ENCODE measurements at regions not wholly inside any gene's neighbourhood (a gene's known extent, or its start where the extent isn't known, plus 50 kb on each side); places are given as distances from the start of the nearest gene placed in this dataset.

DNA sequence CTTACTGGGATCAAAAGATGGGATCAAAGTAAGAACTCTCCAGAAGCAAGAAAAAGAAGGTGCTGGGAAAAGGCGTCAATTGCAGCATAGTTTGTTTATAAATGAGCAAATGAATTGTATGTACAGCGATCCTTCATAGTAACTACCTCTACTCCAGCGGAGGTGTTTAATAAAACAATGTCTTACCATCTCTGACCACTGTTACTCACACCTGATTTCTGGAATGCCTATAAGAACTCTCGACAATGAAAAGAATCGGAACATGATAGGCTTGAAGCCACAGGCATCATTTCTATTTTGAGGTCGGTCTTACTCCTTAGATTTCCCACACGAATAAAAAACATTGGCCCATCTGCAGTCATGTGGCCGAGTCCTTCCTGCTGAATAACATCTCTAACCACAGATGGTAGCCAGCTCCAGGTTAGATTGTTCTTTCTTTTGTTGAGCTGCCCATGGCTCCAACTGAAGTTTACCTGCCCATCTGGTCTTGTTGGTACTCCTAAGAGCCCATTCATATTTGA lies 67.6 kb downstream of the CLDN34 start:
- FAIRE-seq, result peak; percentile 32
- H3K79me2 ChIP-seq (ENCODE audit: insufficient read depth, low read length), result peaks cover 23% of the 10 kb centered on the region
- H3K36me3 Mint-ChIP-seq (ENCODE audit: low read depth, unreplicated experiment), result peaks cover 2% of the 10 kb centered on the region
- no peaks in the 10 kb centered on the region for H3K27me3 ChIP-seq (ENCODE audit: insufficient read depth, low read length)
- no peaks in the 10 kb centered on the region for H3K9me3 Mint-ChIP-seq (ENCODE audit: unreplicated experiment)
- no peak overlapping the region for H3K9ac ChIP-seq (ENCODE audit: low read length)
- no peak overlapping the region for H2AFZ ChIP-seq (ENCODE audit: low read depth, low read length)
- H3K4me3 ChIP-seq (ENCODE audit: insufficient read depth, low read depth, low read length), result no peak overlapping the region
- TF ChIP-seq EZH2 (IDR thresholded peaks at IDR 0.05; ENCODE audit: insufficient read depth, low read length) (no peak), CTCF (IDR thresholded peaks at IDR 0.05; ENCODE audit: insufficient read depth, low read depth, low read length) (no peak)
- H4K20me1 ChIP-seq (ENCODE audit: insufficient read depth, low read length), result peaks cover 10% of the 10 kb centered on the region
- no peak overlapping the region for H3K27ac ChIP-seq (ENCODE audit: low read depth, low read length)
- peaks cover 9% of the 10 kb centered on the region for H3K4me1 Mint-ChIP-seq (ENCODE audit: low read depth, unreplicated experiment)
- H3K4me2 ChIP-seq (ENCODE audit: low read length), result no peak overlapping the region
- no peak overlapping the region for H3K4me3 Mint-ChIP-seq (ENCODE audit: unreplicated experiment)
- H3K9me3 ChIP-seq (ENCODE audit: insufficient read depth, low read depth, low read length), result no peaks in the 10 kb centered on the region
- peaks cover 9% of the 10 kb centered on the region for H3K4me1 ChIP-seq (ENCODE audit: insufficient read depth, low read length)
- H3K36me3 ChIP-seq (ENCODE audit: insufficient read depth, low read length), result no peaks in the 10 kb centered on the region
- no peak overlapping the region for H3K27ac Mint-ChIP-seq (ENCODE audit: unreplicated experiment)
- DNase-seq (ENCODE audit: low read depth), result no peak
- no peaks in the 10 kb centered on the region for H3K27me3 Mint-ChIP-seq (ENCODE audit: low read depth, unreplicated experiment)

DNA sequence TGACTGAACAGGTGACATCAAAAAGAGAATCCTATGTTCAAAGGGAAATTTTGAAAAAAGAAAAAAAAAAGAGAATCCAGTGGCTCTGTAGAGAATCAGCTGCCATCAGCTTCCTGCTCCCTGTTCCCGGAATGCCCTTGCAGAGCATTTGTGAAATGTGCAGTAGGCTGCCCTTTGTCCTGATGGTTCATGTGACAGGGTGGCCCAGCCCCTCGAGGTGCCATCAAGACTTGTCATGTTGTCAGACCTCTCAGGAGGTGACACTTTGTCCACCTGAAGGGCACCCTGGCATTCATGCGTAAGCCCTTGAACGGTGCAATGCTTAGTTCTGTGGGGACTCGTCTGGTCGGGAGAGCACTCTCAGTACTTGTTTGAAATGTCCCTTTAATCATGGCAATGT lies 71.4 kb downstream of the CLDN34 start:
- H3K9ac ChIP-seq (ENCODE audit: low read length), result no peak overlapping the region
- H3K4me1 ChIP-seq (ENCODE audit: insufficient read depth, low read length), result peaks cover 5% of the 10 kb centered on the region
- H3K79me2 ChIP-seq (ENCODE audit: insufficient read depth, low read length), result peaks cover 11% of the 10 kb centered on the region
- Mint-ChIP-seq H3K9me3 (ENCODE audit: unreplicated experiment) (no peaks in the 10 kb centered on the region), H3K27ac (ENCODE audit: unreplicated experiment) (no peak overlapping the region), H3K4me1 (ENCODE audit: low read depth, unreplicated experiment) (peaks cover 13% of the 10 kb centered on the region), H3K27me3 (ENCODE audit: low read depth, unreplicated experiment) (no peaks in the 10 kb centered on the region), H3K36me3 (ENCODE audit: low read depth, unreplicated experiment) (no peaks in the 10 kb centered on the region), H3K4me3 (ENCODE audit: unreplicated experiment) (no peak overlapping the region)
- H4K20me1 ChIP-seq (ENCODE audit: insufficient read depth, low read length), result peaks cover 18% of the 10 kb centered on the region
- H3K4me3 ChIP-seq (ENCODE audit: insufficient read depth, low read depth, low read length), result no peak overlapping the region
- TF ChIP-seq CTCF (IDR thresholded peaks at IDR 0.05; ENCODE audit: insufficient read depth, low read depth, low read length) (no peak), EZH2 (IDR thresholded peaks at IDR 0.05; ENCODE audit: insufficient read depth, low read length) (no peak)
- H3K4me2 ChIP-seq (ENCODE audit: low read length), result no peak overlapping the region
- FAIRE-seq, result no peak
- H3K27ac ChIP-seq (ENCODE audit: low read depth, low read length), result no peak overlapping the region
- no peaks in the 10 kb centered on the region for H3K9me3 ChIP-seq (ENCODE audit: insufficient read depth, low read depth, low read length)
- H2AFZ ChIP-seq (ENCODE audit: low read depth, low read length), result no peak overlapping the region
- no peak for DNase-seq (ENCODE audit: low read depth)
- H3K36me3 ChIP-seq (ENCODE audit: insufficient read depth, low read length), result no peaks in the 10 kb centered on the region
- no peaks in the 10 kb centered on the region for H3K27me3 ChIP-seq (ENCODE audit: insufficient read depth, low read length)
